ENCODE measurements at regions not wholly inside any gene's neighbourhood (a gene's known extent, or its start where the extent isn't known, plus 50 kb on each side); places are given as distances from the start of the nearest gene placed in this dataset.

DNA sequence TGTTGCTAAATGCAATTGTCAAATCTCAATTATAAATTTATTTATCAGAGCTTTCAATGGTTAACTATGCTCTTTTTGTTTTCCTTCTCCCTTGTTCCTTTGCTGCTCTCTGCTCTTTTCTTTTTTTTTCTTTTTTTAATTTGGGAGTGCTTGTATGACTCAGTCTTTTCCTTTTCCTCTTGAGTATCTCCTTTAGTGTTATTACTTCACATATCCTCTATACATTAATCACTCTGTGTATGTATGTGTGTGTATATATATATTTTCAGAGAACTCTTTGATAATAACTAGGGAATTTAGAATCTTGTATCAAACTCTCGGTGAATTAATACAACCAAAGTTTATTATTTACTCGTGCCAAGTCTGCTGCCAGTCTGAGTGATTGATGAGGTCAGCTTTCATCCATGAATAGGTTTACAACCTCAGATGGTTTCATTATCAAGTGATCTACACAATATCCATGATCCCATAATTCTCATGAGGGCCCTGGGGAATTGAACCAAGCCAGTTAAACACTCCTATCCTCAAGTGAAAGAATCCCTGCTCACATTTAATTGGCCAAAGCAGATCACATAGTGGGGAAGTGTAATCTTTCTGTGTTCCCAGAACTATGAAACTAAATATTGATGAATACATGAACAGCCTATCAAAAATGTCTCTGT lies 743.4 kb upstream of the CNTN5 start:
- Histone ChIP-seq H2AFZ (ENCODE audit: insufficient read depth, low read depth, low read length, poor library complexity, severe bottlenecking) (no peak overlapping the region), H4K20me1 (ENCODE audit: insufficient read depth, low read length) (no peaks in the 10 kb centered on the region), H3K4me2 (replicated peaks; ENCODE audit: extremely low read depth, low read length, poor library complexity, severe bottlenecking) (no peak overlapping the region), H3K4me3 (replicated peaks in 1 of 3; ENCODE audit: low read depth in 2 of 3, low read length in 3 of 3) (no peak overlapping the region), H3K4me1 (ENCODE audit: control insufficient read depth in 1 of 2, insufficient read depth in 2 of 2, low read length in 2 of 2) (no peaks in the 10 kb centered on the region), H3K79me2 (ENCODE audit: insufficient read depth, low read length) (no peaks in the 10 kb centered on the region), H3K36me3 (replicated peaks in 1 of 2; ENCODE audit: control insufficient read depth in 1 of 2, insufficient read depth in 2 of 2, low read length in 2 of 2) (no peaks in the 10 kb centered on the region), H3K9ac (ENCODE audit: insufficient read depth, low read length, poor library complexity, severe bottlenecking) (no peak overlapping the region), H3K9me3 (replicated peaks in 1 of 2; ENCODE audit: control insufficient read depth in 1 of 2, insufficient read depth in 1 of 2, low read length in 2 of 2) (no peaks in the 10 kb centered on the region), H3K27me3 (ENCODE audit: control insufficient read depth in 2 of 2, insufficient read depth in 2 of 2, low read length in 2 of 2) (no peaks in the 10 kb centered on the region), H3K27ac (ENCODE audit: low read depth in 1 of 2, low read length in 2 of 2) (no peak overlapping the region)
- Mint-ChIP-seq H3K4me1 (no peaks in the 10 kb centered on the region), H3K9me3 (peaks cover 0 to 6% (median 2%) of the 10 kb centered on the region in 7 donors), H3K27ac (no peak overlapping the region), H3K36me3 (no peaks in the 10 kb centered on the region), H3K27me3 (ENCODE audit: low read depth in 3 of 3) (peaks cover 0 to 2% (median 0%) of the 10 kb centered on the region in 3 donors), H3K4me3 (no peak overlapping the region)
- intact Hi-C loops (cut with micrococcal nuclease), result no loop called here
- TF ChIP-seq CTCF (IDR thresholded peaks at IDR 0.05), result no peak
- WGBS (ENCODE audit: insufficient coverage), result no CpG with 5 or more reads among the region's 2 CpGs
- no peak for DNase-seq

DNA sequence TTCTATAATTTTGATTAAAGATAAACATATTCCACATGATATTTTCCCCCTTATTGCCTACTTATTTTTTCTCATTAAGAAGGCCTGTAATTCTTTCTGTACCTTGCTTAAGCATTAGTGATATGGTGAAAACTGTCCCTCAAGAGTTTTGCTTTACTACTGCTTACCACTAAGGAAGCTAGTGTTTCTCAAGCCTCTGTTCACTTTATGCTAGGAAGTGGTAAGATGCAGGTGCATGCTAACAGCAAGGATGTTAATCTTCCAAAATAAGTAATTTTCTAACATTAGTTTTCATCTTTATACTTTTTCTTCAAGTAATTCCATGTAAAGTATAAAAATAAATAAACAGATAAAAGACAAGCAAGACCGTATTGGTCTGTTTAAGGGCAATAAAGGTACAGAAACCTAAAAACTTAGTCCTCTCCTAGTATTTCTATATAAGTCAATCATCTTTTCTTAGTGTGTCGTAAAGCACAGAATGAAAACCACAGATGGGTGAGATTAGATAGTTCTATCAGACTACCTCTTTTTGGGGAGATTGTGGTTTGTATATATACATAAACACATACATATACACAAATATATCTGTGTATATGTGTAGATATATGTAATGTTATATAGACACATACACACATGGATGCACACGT lies 731.0 kb upstream of the CNTN5 start:
- H3K4me3 Mint-ChIP-seq, result no peak overlapping the region
- Histone ChIP-seq H4K20me1 (ENCODE audit: insufficient read depth, low read length) (no peaks in the 10 kb centered on the region), H2AFZ (ENCODE audit: insufficient read depth, low read depth, low read length, poor library complexity, severe bottlenecking) (no peak overlapping the region), H3K27me3 (ENCODE audit: control insufficient read depth in 2 of 2, insufficient read depth in 2 of 2, low read length in 2 of 2) (no peaks in the 10 kb centered on the region), H3K9me3 (replicated peaks in 1 of 2; ENCODE audit: control insufficient read depth in 1 of 2, insufficient read depth in 1 of 2, low read length in 2 of 2) (no peaks in the 10 kb centered on the region), H3K4me2 (replicated peaks; ENCODE audit: extremely low read depth, low read length, poor library complexity, severe bottlenecking) (no peak overlapping the region), H3K79me2 (ENCODE audit: insufficient read depth, low read length) (no peaks in the 10 kb centered on the region), H3K36me3 (replicated peaks in 1 of 2; ENCODE audit: control insufficient read depth in 1 of 2, insufficient read depth in 2 of 2, low read length in 2 of 2) (no peaks in the 10 kb centered on the region), H3K9ac (ENCODE audit: insufficient read depth, low read length, poor library complexity, severe bottlenecking) (no peak overlapping the region), H3K27ac (ENCODE audit: low read depth in 1 of 2, low read length in 2 of 2) (no peak overlapping the region), H3K4me3 (replicated peaks in 1 of 3; ENCODE audit: low read depth in 2 of 3, low read length in 3 of 3) (no peak overlapping the region), H3K4me1 (ENCODE audit: control insufficient read depth in 1 of 2, insufficient read depth in 2 of 2, low read length in 2 of 2) (no peaks in the 10 kb centered on the region)
- DNase-seq, result no peak
- no CpG with 5 or more reads among the region's 3 CpGs for WGBS (ENCODE audit: insufficient coverage)
- H3K27me3 Mint-ChIP-seq (ENCODE audit: low read depth in 3 of 3), result no peaks in the 10 kb centered on the region
- no peaks in the 10 kb centered on the region for H3K4me1 Mint-ChIP-seq
- intact Hi-C loops (cut with micrococcal nuclease), result no loop called here
- TF ChIP-seq CTCF (IDR thresholded peaks at IDR 0.05), result no peak
- H3K36me3 Mint-ChIP-seq, result no peaks in the 10 kb centered on the region
- no peak overlapping the region for H3K27ac Mint-ChIP-seq
- peaks cover 0 to 5% (median 0%) of the 10 kb centered on the region in 7 donors for H3K9me3 Mint-ChIP-seq

Data from CD14-positive monocyte (primary cell).